NCI-H128 (cell line): ENCODE measurements at regions not wholly inside any gene's neighbourhood (a gene's known extent, or its start where the extent isn't known, plus 50 kb on each side); places are given as distances from the start of the nearest gene placed in this dataset.

Source experiments
- DNase-seq: peaks from one replicate; lab custom pipeline; 2025; ENCODE audit not compliant: unreplicated experiment; lab: John Stamatoyannopoulos, UW

GRCh38 chr6:170100046-170100445, 190.8 kb downstream of the DLL1 start:
- no peak for DNase-seq

- no peak for DNase-seq
Measured at GRCh38 chr6:170099387-170099786, 191.5 kb downstream of the DLL1 start.

GRCh38 chr6:170098428-170099170, 192.3 kb downstream of the DLL1 start:
- no peak for DNase-seq

- no peak for DNase-seq
Measured at GRCh38 chr6:170097505-170098427, 193.1 kb downstream of the DLL1 start.

GRCh38 chr6:170096803-170097504, 193.9 kb downstream of the DLL1 start:
- no peak for DNase-seq

- no peak for DNase-seq
Measured at GRCh38 chr6:170096191-170096802, 194.6 kb downstream of the DLL1 start.

GRCh38 chr6:170095273-170095981, 195.5 kb downstream of the DLL1 start:
- DNase-seq: no peak

- DNase-seq: no peak
Measured at GRCh38 chr6:170094686-170095272, 196.1 kb downstream of the DLL1 start.

- DNase-seq: no peak
Measured at GRCh38 chr6:170093658-170094596, 197.0 kb downstream of the DLL1 start.

- no peak for DNase-seq
Measured at GRCh38 chr6:170093276-170093657, 197.6 kb downstream of the DLL1 start.

- DNase-seq: no peak
Measured at GRCh38 chr6:170092826-170093225, 198.1 kb downstream of the DLL1 start.

- no peak for DNase-seq
Measured at GRCh38 chr6:170091639-170092579, 199.0 kb downstream of the DLL1 start.

GRCh38 chr6:170091000-170091638, 199.8 kb downstream of the DLL1 start:
- no peak for DNase-seq

GRCh38 chr6:170090561-170090960, 200.3 kb downstream of the DLL1 start:
- DNase-seq: no peak

GRCh38 chr6:170089963-170090362, 200.9 kb downstream of the DLL1 start:
- no peak for DNase-seq

- no peak for DNase-seq
Measured at GRCh38 chr6:170088582-170088955, 202.3 kb downstream of the DLL1 start.

- DNase-seq: no peak
Measured at GRCh38 chr6:170087941-170088581, 202.8 kb downstream of the DLL1 start.
